ENCODE measurements at regions not wholly inside any gene's neighbourhood (a gene's known extent, or its start where the extent isn't known, plus 50 kb on each side); places are given as distances from the start of the nearest gene placed in this dataset.
"Not testable (repeated sequence)": the region's sequence is repeated elsewhere in the genome, so short reads cannot be mapped to it uniquely, and the experiment has no call there.

- Histone ChIP-seq H3K36me3 (no peaks in the 10 kb centered on the region), H3K4me3 (no peak overlapping the region), H3K27me3 (no peaks in the 10 kb centered on the region), H3K27ac (peak overlapping the region in 1 of 4 donors; percentile 10), H3K4me1 (peaks cover 0 to 15% (median 2%) of the 10 kb centered on the region in 4 donors), H3K9me3 (no peaks in the 10 kb centered on the region)
- no peak for DNase-seq
- TF ChIP-seq POLR2AphosphoS5 (IDR thresholded peaks at IDR 0.05) (no peak), EP300 (IDR thresholded peaks at IDR 0.05; ENCODE audit: low read depth) (no peak), CTCF (IDR thresholded peaks at IDR 0.05) (no peak), POLR2A (IDR thresholded peaks at IDR 0.05) (no peak)
- 58 to 59% methylated on average over 2 of the region's 2 CpGs for WGBS, 2 donors (ENCODE audit: low coverage in 1 of 2)
- in situ Hi-C loops (cut with MboI; ENCODE audit: low pct_ligation_motif_present in 1 of 4, low pct_unique_long_range_greater_than_20kb in 1 of 4, low sequenced_read_pairs in 3 of 4) (no loop called here), intact Hi-C loops (cut with DNase I; ENCODE audit: low total_unique reads) (no loop called here)
These were observed 474.3 kb upstream of the CAMK1G start for GRCh38 chr1:209109001-209109785.

- H3K4me1 ChIP-seq, result peaks cover 0 to 7% (median 0%) of the 10 kb centered on the region in 4 donors
- H3K27me3 ChIP-seq, result no peaks in the 10 kb centered on the region
- 68 to 84% methylated on average over 5 of the region's 5 CpGs for WGBS, 2 donors (ENCODE audit: low coverage in 1 of 2)
- TF ChIP-seq EP300 (IDR thresholded peaks at IDR 0.05; ENCODE audit: low read depth) (no peak), POLR2AphosphoS5 (IDR thresholded peaks at IDR 0.05) (no peak), POLR2A (IDR thresholded peaks at IDR 0.05) (no peak), CTCF (IDR thresholded peaks at IDR 0.05) (no peak)
- in situ Hi-C loops (cut with MboI; ENCODE audit: low pct_ligation_motif_present in 1 of 4, low pct_unique_long_range_greater_than_20kb in 1 of 4, low sequenced_read_pairs in 3 of 4), result no loop called here
- no peaks in the 10 kb centered on the region for H3K36me3 ChIP-seq
- intact Hi-C loops (cut with DNase I; ENCODE audit: low total_unique reads), result no loop called here
- no peaks in the 10 kb centered on the region for H3K9me3 ChIP-seq
- no peak overlapping the region for H3K27ac ChIP-seq
- no peak overlapping the region for H3K4me3 ChIP-seq
- DNase-seq, result no peak
These were observed 470.0 kb upstream of the CAMK1G start for GRCh38 chr1:209113521-209113920.

GRCh38 chr1:209116705-209117104 is 466.8 kb upstream of the CAMK1G start:
- Histone ChIP-seq H3K36me3 (no peaks in the 10 kb centered on the region), H3K27ac (no peak overlapping the region), H3K27me3 (no peaks in the 10 kb centered on the region), H3K4me1 (no peaks in the 10 kb centered on the region), H3K9me3 (no peaks in the 10 kb centered on the region), H3K4me3 (no peak overlapping the region)
- TF ChIP-seq POLR2AphosphoS5 (IDR thresholded peaks at IDR 0.05) (no peak), POLR2A (IDR thresholded peaks at IDR 0.05) (no peak), CTCF (IDR thresholded peaks at IDR 0.05) (no peak), EP300 (IDR thresholded peaks at IDR 0.05; ENCODE audit: low read depth) (no peak)
- WGBS, 2 donors (ENCODE audit: low coverage in 1 of 2), result 95 to 100% methylated on average over 1 of the region's 1 CpG
- DNase-seq, result no peak
- intact Hi-C loops (cut with DNase I; ENCODE audit: low total_unique reads), result no loop called here
- in situ Hi-C loops (cut with MboI; ENCODE audit: low pct_ligation_motif_present in 1 of 4, low pct_unique_long_range_greater_than_20kb in 1 of 4, low sequenced_read_pairs in 3 of 4), result no loop called here

DNA sequence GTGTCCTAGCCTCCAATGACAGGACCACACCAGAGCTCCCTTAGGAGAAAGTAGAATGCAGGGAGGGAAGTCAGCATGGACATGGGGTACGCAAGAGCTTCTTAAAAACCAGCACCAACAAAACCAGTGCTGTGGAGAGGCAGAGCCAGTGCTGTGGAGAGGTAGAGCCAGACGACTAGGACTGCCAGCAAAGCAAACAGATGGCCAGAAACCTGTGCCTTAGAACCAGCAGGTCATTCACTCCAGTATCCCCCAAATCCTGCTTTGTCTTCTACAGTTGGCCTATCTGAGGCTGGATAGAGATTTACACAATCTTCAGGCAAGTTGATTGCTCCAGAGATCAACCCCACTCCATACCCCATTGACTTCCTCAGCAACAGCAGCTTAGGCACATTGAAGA is 459.9 kb upstream of the CAMK1G start:
- no peak overlapping the region for H3K27ac ChIP-seq
- no peaks in the 10 kb centered on the region for H3K27me3 ChIP-seq
- no peaks in the 10 kb centered on the region for H3K9me3 ChIP-seq
- 57 to 70% methylated on average over 2 of the region's 2 CpGs for WGBS, 2 donors (ENCODE audit: low coverage in 1 of 2)
- in situ Hi-C loops (cut with MboI; ENCODE audit: low pct_ligation_motif_present in 1 of 4, low pct_unique_long_range_greater_than_20kb in 1 of 4, low sequenced_read_pairs in 3 of 4), result no loop called here
- intact Hi-C loops (cut with DNase I; ENCODE audit: low total_unique reads), result no loop called here
- DNase-seq, result no peak
- no peaks in the 10 kb centered on the region for H3K4me1 ChIP-seq
- TF ChIP-seq POLR2A (IDR thresholded peaks at IDR 0.05) (no peak), EP300 (IDR thresholded peaks at IDR 0.05; ENCODE audit: low read depth) (no peak), CTCF (IDR thresholded peaks at IDR 0.05) (no peak), POLR2AphosphoS5 (IDR thresholded peaks at IDR 0.05) (no peak)
- no peak overlapping the region for H3K4me3 ChIP-seq
- H3K36me3 ChIP-seq, result no peaks in the 10 kb centered on the region

DNA sequence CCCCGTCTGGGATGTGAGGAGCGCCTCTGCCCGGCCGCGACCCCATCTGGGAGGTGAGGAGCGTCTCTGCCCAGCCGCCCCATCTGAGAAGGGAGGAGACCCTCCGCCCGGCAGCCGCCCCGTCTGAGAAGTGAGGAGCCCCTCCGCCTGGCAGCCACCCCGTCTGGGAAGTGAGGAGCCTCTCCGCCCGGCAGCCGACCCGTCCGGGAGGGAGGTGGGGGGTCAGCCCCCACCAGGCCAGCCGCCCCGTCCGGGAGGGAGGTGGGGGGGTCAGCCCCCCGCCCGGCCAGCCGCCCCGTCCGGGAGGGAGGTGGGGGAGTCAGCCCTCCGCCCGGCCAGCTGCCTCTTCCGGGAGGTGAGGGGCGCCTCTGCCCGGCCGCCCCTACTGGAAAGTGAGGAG is 454.4 kb upstream of the CAMK1G start:
- WGBS, 2 donors (ENCODE audit: low coverage in 1 of 2), result no CpG with 5 or more reads among the region's 32 CpGs
- H3K36me3 ChIP-seq; H3K4me3 ChIP-seq; H3K9me3 ChIP-seq; intact Hi-C loops (cut with DNase I; ENCODE audit: low total_unique reads); H3K27ac ChIP-seq; in situ Hi-C loops (cut with MboI; ENCODE audit: low pct_ligation_motif_present in 1 of 4, low pct_unique_long_range_greater_than_20kb in 1 of 4, low sequenced_read_pairs in 3 of 4); DNase-seq; H3K27me3 ChIP-seq; H3K4me1 ChIP-seq: not testable (repeated sequence)
